Esophagus (tissue), 2 donors: ENCODE measurements at regions not wholly inside any gene's neighbourhood (a gene's known extent, or its start where the extent isn't known, plus 50 kb on each side); places are given as distances from the start of the nearest gene placed in this dataset.

Experiments used
- H3K27ac ChIP-seq, 2 donors: one replicate each; pipeline ENCODE4 v1.5.1; 2013; ENCODE audit warnings: low read depth in 2 of 2, mild to moderate bottlenecking in 2 of 2, inconsistent platforms in 1 of 2, low read length in 1 of 2, moderate library complexity in 1 of 2
- H3K27me3 ChIP-seq, 2 donors: one replicate each; pipeline ENCODE4 v1.6.1; 2013; ENCODE audit warnings: low read length in 2 of 2, control low read depth in 1 of 2, mild to moderate bottlenecking in 1 of 2; ENCODE audit not compliant: insufficient read depth in 2 of 2, control insufficient read depth in 1 of 2
- H3K36me3 ChIP-seq, 2 donors: one replicate each; pipeline ENCODE4 v1.6.1; 2013; ENCODE audit warnings: low read length in 1 of 2; ENCODE audit not compliant: control insufficient read depth in 2 of 2, insufficient read depth in 2 of 2
- H3K4me1 ChIP-seq, 2 donors: one replicate each; pipeline ENCODE4 v1.6.1; 2013; ENCODE audit warnings: low read length in 1 of 2; ENCODE audit not compliant: control insufficient read depth in 2 of 2, insufficient read depth in 2 of 2
- H3K4me3 ChIP-seq, 2 donors: one replicate each; pipeline ENCODE4 v1.5.1; 2013; ENCODE audit warnings: low read length in 2 of 2, mild to moderate bottlenecking in 2 of 2, low read depth in 1 of 2, moderate library complexity in 1 of 2
- H3K9me3 ChIP-seq, 2 donors: one replicate each; pipeline ENCODE4 v1.6.1; 2013; ENCODE audit warnings: mild to moderate bottlenecking in 2 of 2, low read depth in 1 of 2, low read length in 1 of 2, moderate library complexity in 1 of 2; ENCODE audit not compliant: control insufficient read depth in 2 of 2, insufficient read depth in 1 of 2
- WGBS, 2 donors: extraction: QIAGEN DNeasy Blood & Tissue Kit; methylation state at CpG; one replicate each; pipeline ENCODE4 v1.1.7; 2013; 5-methylcytosine and 5-hydroxymethylcytosine counted together
- donor health status: healthy with polysubstance abuse.
- donor health status: Bipolar disorder and iron deficiency.

DNA sequence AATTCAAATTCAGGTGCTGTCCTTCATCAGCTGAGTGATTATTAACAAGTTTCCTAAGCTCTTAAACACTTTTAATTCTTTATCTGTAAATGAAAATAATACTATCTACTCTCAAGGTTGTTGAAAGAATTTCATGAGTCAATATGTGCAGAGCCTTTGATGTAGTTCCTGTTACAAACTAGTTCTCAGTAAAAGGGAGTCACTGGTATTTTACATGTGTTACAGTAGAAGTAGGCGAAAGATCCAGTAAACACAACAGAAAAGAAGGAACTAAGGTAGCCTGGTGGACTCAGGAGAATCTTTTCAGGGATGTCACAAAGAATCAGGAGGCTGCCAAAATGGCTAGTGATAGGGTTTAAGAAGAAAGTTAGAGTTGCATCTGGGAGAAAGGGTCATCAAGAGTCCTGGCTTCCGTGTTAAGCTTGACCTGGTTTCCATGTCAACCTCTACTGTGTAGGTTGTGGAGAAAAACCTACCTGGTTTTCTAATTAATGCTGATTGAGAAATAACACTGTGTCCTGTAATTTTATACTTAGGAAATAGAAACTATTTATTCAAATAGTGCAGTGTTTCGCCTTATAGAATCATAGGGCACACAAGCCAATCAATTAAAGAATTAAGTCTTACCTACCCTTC lies 58.3 kb upstream of the TRIB2 start:
- Histone ChIP-seq H3K36me3 (no peaks in the 10 kb centered on the region), H3K27ac (no peak overlapping the region), H3K4me1 (no peaks in the 10 kb centered on the region), H3K4me3 (no peak overlapping the region), H3K27me3 (no peaks in the 10 kb centered on the region), H3K9me3 (no peaks in the 10 kb centered on the region)
- 82 to 95% methylated on average over 3 of the region's 3 CpGs for WGBS, 2 donors

DNA sequence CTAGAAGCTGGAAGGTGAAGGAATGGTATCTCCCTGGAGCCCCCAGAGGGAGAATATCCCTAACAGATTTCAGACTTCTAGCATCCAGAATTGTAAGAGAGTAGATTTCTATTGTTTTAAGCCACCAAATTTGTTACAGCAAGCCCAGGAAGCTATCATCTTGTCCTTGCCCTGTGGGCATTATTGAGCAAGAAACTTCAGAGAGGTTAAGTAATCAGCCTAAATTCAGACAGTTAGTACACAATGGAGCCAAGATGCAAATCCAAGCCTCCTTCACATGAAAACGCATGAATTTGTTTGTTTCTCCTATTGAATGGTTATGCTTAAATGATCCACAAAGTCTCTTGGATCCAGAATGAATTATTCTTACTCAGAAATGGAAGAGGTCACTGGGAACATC lies 55.2 kb upstream of the TRIB2 start:
- no peaks in the 10 kb centered on the region for H3K9me3 ChIP-seq
- no peaks in the 10 kb centered on the region for H3K36me3 ChIP-seq
- H3K4me1 ChIP-seq = no peaks in the 10 kb centered on the region
- H3K27ac ChIP-seq = no peak overlapping the region
- H3K27me3 ChIP-seq = no peaks in the 10 kb centered on the region
- H3K4me3 ChIP-seq = no peak overlapping the region
- 33 to 61% methylated on average over 1 of the region's 1 CpG for WGBS, 2 donors

DNA sequence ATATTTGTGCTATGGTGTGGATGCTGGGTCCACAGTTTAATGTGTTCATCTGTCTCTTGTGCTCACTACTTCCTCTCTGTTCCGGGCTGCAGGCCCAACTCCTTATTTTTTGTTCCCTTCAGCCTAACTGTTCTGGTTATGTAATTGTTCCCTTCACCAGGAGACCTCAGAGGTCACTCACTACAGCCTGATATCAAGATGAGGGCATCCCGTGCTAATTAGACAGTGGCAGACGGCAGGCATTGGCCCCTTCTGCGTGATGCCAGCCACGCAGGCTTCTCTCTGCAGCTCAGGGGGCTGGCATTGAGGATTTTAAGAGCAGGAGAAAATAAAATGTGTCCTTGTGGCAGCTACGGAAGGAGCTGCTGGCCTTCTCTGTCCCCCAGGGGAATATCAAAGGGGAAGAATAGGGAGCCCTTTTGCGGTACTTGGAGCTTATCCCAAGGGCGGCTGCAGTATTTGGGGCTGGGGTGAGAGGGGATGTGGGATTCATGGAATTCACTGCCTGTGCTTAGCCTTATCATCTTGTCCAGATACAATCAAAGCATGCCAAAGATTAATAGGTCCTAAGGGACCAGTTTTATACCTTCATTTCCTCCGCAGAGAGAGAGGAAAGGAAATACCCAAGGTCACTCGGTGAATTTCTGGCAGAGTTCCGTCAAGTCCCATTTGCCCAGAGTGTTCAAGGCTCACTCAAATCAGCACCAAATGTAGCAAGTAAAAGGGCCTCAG lies 53.3 kb upstream of the TRIB2 start:
- no peaks in the 10 kb centered on the region for H3K27me3 ChIP-seq
- no peak overlapping the region for H3K4me3 ChIP-seq
- no peaks in the 10 kb centered on the region for H3K36me3 ChIP-seq
- H3K9me3 ChIP-seq = no peaks in the 10 kb centered on the region
- no peaks in the 10 kb centered on the region for H3K4me1 ChIP-seq
- 74 to 83% methylated on average over 11 of the region's 11 CpGs for WGBS, 2 donors
- no peak overlapping the region for H3K27ac ChIP-seq

DNA sequence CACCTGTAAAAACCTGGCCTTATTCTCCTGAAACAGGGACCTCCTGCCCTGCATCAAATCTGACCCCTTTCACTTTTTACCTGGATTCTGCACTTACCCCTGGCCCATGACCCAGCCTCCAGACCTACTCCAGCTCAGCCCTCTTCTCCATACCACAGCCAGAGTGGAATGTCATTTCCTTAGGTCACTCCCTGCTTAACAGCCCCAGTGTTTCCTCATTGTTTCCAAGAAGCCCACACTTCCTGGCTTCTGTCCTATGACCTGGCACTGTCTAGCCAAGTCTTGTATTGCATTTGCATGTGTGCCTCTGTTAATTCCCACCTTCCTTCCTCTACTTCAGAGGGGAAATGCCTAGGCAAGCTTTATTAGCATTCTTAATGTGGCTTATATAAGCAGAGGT lies 51.4 kb upstream of the TRIB2 start:
- Histone ChIP-seq H3K36me3 (no peaks in the 10 kb centered on the region), H3K27me3 (no peaks in the 10 kb centered on the region), H3K9me3 (no peaks in the 10 kb centered on the region), H3K27ac (no peak overlapping the region), H3K4me1 (no peaks in the 10 kb centered on the region), H3K4me3 (no peak overlapping the region)

DNA sequence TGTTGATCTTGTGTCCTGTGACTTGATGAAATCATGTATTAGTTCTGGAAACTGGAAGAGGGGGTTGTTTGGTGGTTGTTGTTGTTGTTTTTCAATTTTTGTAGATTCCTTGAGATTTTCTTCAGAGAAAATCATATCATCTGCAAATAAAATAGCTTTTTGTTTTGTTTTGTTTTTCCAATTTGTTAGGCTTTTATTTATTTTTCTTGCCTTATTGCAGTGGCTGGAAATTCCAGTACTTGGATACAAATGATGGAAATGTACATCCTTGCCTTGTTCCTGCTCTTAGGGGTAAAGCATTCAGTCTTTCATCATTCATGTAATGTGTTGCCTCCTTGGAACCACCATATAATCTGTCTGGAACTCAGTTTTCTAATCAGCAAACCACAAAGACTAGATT lies 50.3 kb upstream of the TRIB2 start:
- Histone ChIP-seq H3K27ac (no peak overlapping the region), H3K4me3 (no peak overlapping the region), H3K36me3 (no peaks in the 10 kb centered on the region), H3K4me1 (no peaks in the 10 kb centered on the region), H3K27me3 (no peaks in the 10 kb centered on the region), H3K9me3 (no peaks in the 10 kb centered on the region)
